WTC11 (cell line): ENCODE measurements at regions not wholly inside any gene's neighbourhood (a gene's known extent, or its start where the extent isn't known, plus 50 kb on each side); places are given as distances from the start of the nearest gene placed in this dataset.

ENCODE experiments used
- ATAC-seq: fragments of 200-7000 bp; cut with Tn5 transposase; 2 replicates; pipeline ENCODE4 v1.10.0; 2021; ENCODE audit warnings: mild to moderate bottlenecking, moderate library complexity
- CTCF ChIA-PET: fragments of 300-600 bp; sonication (Branson Sonifier 250); formaldehyde crosslinking; loops from one replicate; lab custom pipeline; 2021; ENCODE audit warnings: antibody characterized with exemption; lab: Charles Lee
- POLR2A ChIA-PET: fragments of 350-600 bp; sonication (Branson Sonifier 250); formaldehyde crosslinking; loops from one replicate; lab custom pipeline; 2021; ENCODE audit warnings: antibody characterized with exemption; lab: Charles Lee
- DNase-seq: peaks from one replicate; pipeline ENCODE4 v3.0.0; 2021; ENCODE audit warnings: low spot score
- H3K27ac Mint-ChIP-seq: 2 replicates; pipeline ENCODE4 v1.8.0; 2021; ENCODE audit warnings: mixed read lengths
- H3K27me3 Mint-ChIP-seq: 2 replicates; pipeline ENCODE4 v1.8.0; 2021; ENCODE audit warnings: low read depth, mild to moderate bottlenecking, moderate library complexity, mixed read lengths
- H3K36me3 Mint-ChIP-seq: 2 replicates; pipeline ENCODE4 v1.8.0; 2021; ENCODE audit warnings: mixed read lengths
- H3K4me1 Mint-ChIP-seq: 2 replicates; pipeline ENCODE4 v1.8.0; 2022; ENCODE audit warnings: mixed read lengths
- H3K4me3 Mint-ChIP-seq: 2 replicates; pipeline ENCODE4 v1.8.0; 2021; ENCODE audit warnings: mild to moderate bottlenecking, moderate library complexity, mixed read lengths
- H3K9me3 Mint-ChIP-seq: 2 replicates; pipeline ENCODE4 v1.8.0; 2021; ENCODE audit warnings: mixed read lengths
- ARID4B ChIP-seq: sonication (generic); formaldehyde crosslinking; IDR thresholded peaks from 2 replicates; pipeline ENCODE4 v1.8.0; 2023; ENCODE audit warnings: missing genetic modification reagents, mild to moderate bottlenecking, borderline replicate concordance
- CTCF ChIP-seq: fragments of 200-600 bp; IDR thresholded peaks from 2 replicates; pipeline ENCODE4 v1.8.0; 2022; ENCODE audit warnings: antibody characterized with exemption
- ELF4 ChIP-seq: sonication (generic); formaldehyde crosslinking; IDR thresholded peaks from 2 replicates; pipeline ENCODE4 v1.8.1; 2022; ENCODE audit warnings: low read depth, mild to moderate bottlenecking, moderate library complexity, missing genetic modification reagents
- NFE2L1 ChIP-seq: sonication (generic); formaldehyde crosslinking; IDR thresholded peaks from 2 replicates; pipeline ENCODE4 v1.8.1; 2023; ENCODE audit warnings: missing genetic modification reagents
- PRRX2 ChIP-seq: fragments of 250-450 bp; sonication (Bioruptor Pico); IDR thresholded peaks from 2 replicates; pipeline ENCODE4 v1.8.0; 2021; ENCODE audit warnings: mild to moderate bottlenecking
- TEAD1 ChIP-seq: sonication (generic); formaldehyde crosslinking; IDR thresholded peaks from 2 replicates; pipeline ENCODE4 v1.8.0; 2022; ENCODE audit warnings: mild to moderate bottlenecking, missing genetic modification reagents
- ZBTB21 ChIP-seq: sonication (generic); formaldehyde crosslinking; IDR thresholded peaks from 2 replicates; pipeline ENCODE4 v1.8.1; 2023; ENCODE audit warnings: mild to moderate bottlenecking, missing genetic modification reagents, borderline replicate concordance
- ZNF281 ChIP-seq: sonication (generic); formaldehyde crosslinking; IDR thresholded peaks from 2 replicates; pipeline ENCODE4 v1.8.0; 2023; ENCODE audit warnings: mild to moderate bottlenecking, missing genetic modification reagents
- ZNF425 ChIP-seq: fragments of 250-450 bp; sonication (Bioruptor Pico); conservative IDR thresholded peaks from 2 replicates; pipeline ENCODE4 v1.9.0; 2021; ENCODE audit warnings: mild to moderate bottlenecking
- TF ChIP-seq, protein P1 (sequence below): fragments of 250-450 bp; sonication (Bioruptor Pico); IDR thresholded peaks from 2 replicates; pipeline ENCODE4 v1.9.0; 2021; ENCODE audit warnings: mild to moderate bottlenecking
- TF ChIP-seq, protein P2 (sequence below): sonication (generic); formaldehyde crosslinking; IDR thresholded peaks from 2 replicates; pipeline ENCODE4 v1.8.1; 2023; ENCODE audit warnings: mild to moderate bottlenecking, missing genetic modification reagents, borderline replicate concordance

GRCh38 chr18:73244401-73244800 lies 376.6 kb upstream of the NETO1 start (continued):
- TF ChIP-seq ZBTB21 (CRISPR knock-in tag), result no peak
- no peak for TF ChIP-seq TEAD1 (CRISPR knock-in tag)
- TF ChIP-seq, all 79 proteins: peak for 0

DNA sequence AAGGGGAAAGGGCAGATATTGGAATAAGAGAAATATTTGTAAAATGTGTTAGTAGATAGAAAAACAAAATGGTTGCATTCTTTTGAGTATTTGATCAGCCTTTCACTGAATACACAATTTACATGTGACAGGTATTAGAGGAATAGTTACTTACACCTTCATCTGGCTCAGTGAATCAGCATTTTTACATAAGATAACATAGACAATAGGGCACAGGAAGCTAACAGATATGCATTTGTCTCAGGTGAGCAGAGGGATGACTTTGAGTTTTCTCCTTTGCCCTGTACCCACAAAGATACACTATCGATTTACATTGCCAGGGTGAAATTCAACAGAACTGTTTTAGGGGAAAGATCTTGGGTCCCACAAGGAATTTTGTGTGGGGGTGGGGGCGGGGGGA lies 373.1 kb upstream of the NETO1 start:
- ChIA-PET POLR2A (no interaction called here), CTCF (no interaction called here)
- H3K4me3 Mint-ChIP-seq, result no peak overlapping the region
- peak overlapping the region; percentile 91; the same call in 1 of the 2 replicates for H3K27ac Mint-ChIP-seq
- peaks cover 32% of the 10 kb centered on the region for H3K4me1 Mint-ChIP-seq
- no peaks in the 10 kb centered on the region for H3K27me3 Mint-ChIP-seq
- H3K36me3 Mint-ChIP-seq, result peaks cover 31% of the 10 kb centered on the region
- DNase-seq (no peak), ATAC-seq (no peak)
- TF ChIP-seq NFE2L1 (CRISPR knock-in tag) (peak; percentile 63; the same call in 1 of the 2 replicates), ELF4 (CRISPR knock-in tag) (no peak), ARID4B (no peak), ZNF425 (CRISPR knock-in tag) (no peak)
- TF ChIP-seq, protein P1, sequence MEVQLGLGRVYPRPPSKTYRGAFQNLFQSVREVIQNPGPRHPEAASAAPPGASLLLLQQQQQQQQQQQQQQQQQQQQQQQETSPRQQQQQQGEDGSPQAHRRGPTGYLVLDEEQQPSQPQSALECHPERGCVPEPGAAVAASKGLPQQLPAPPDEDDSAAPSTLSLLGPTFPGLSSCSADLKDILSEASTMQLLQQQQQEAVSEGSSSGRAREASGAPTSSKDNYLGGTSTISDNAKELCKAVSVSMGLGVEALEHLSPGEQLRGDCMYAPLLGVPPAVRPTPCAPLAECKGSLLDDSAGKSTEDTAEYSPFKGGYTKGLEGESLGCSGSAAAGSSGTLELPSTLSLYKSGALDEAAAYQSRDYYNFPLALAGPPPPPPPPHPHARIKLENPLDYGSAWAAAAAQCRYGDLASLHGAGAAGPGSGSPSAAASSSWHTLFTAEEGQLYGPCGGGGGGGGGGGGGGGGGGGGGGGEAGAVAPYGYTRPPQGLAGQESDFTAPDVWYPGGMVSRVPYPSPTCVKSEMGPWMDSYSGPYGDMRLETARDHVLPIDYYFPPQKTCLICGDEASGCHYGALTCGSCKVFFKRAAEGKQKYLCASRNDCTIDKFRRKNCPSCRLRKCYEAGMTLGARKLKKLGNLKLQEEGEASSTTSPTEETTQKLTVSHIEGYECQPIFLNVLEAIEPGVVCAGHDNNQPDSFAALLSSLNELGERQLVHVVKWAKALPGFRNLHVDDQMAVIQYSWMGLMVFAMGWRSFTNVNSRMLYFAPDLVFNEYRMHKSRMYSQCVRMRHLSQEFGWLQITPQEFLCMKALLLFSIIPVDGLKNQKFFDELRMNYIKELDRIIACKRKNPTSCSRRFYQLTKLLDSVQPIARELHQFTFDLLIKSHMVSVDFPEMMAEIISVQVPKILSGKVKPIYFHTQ (CRISPR knock-in tag), result no peak
- TF ChIP-seq, protein P2, sequence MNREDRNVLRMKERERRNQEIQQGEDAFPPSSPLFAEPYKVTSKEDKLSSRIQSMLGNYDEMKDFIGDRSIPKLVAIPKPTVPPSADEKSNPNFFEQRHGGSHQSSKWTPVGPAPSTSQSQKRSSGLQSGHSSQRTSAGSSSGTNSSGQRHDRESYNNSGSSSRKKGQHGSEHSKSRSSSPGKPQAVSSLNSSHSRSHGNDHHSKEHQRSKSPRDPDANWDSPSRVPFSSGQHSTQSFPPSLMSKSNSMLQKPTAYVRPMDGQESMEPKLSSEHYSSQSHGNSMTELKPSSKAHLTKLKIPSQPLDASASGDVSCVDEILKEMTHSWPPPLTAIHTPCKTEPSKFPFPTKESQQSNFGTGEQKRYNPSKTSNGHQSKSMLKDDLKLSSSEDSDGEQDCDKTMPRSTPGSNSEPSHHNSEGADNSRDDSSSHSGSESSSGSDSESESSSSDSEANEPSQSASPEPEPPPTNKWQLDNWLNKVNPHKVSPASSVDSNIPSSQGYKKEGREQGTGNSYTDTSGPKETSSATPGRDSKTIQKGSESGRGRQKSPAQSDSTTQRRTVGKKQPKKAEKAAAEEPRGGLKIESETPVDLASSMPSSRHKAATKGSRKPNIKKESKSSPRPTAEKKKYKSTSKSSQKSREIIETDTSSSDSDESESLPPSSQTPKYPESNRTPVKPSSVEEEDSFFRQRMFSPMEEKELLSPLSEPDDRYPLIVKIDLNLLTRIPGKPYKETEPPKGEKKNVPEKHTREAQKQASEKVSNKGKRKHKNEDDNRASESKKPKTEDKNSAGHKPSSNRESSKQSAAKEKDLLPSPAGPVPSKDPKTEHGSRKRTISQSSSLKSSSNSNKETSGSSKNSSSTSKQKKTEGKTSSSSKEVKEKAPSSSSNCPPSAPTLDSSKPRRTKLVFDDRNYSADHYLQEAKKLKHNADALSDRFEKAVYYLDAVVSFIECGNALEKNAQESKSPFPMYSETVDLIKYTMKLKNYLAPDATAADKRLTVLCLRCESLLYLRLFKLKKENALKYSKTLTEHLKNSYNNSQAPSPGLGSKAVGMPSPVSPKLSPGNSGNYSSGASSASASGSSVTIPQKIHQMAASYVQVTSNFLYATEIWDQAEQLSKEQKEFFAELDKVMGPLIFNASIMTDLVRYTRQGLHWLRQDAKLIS (CRISPR knock-in tag), result no peak
- H3K9me3 Mint-ChIP-seq, result peaks cover 37% of the 10 kb centered on the region

DNA sequence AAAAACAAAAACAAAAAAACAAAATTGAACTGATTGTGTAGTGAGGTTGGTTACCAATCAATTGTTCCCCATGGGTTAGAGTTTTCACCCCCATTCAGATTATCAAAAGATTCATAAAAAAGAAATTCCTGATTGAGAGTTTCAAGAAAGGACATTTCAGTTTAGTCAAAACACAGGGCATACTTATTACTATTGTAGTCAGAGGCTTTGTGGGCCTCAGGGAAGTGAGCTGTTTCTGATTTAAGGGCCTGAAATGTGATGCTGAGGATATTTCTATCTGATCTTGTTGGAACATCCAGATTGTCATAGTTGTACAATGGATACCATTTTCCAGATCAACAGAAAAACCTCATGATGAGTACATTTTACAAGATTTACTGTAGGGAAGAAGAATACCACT lies 368.1 kb upstream of the NETO1 start:
- Mint-ChIP-seq H3K9me3 (peaks cover 15% of the 10 kb centered on the region), H3K4me1 (peaks cover 10% of the 10 kb centered on the region), H3K27ac (no peak overlapping the region), H3K4me3 (no peak overlapping the region), H3K36me3 (peaks cover 3% of the 10 kb centered on the region; the same call in 1 of the 2 replicates), H3K27me3 (no peaks in the 10 kb centered on the region)
- DNase-seq (no peak), ATAC-seq (no peak)
- ChIA-PET POLR2A (no interaction called here), CTCF (no interaction called here)
- TF ChIP-seq PRRX2 (CRISPR knock-in tag) (no peak), CTCF (no peak), ZNF281 (CRISPR knock-in tag) (no peak)
- TF ChIP-seq, protein P1 (CRISPR knock-in tag), result no peak
